Hepatocyte (in vitro differentiated cells): ENCODE measurements at regions not wholly inside any gene's neighbourhood (a gene's known extent, or its start where the extent isn't known, plus 50 kb on each side); places are given as distances from the start of the nearest gene placed in this dataset.
"Not testable (repeated sequence)": the region's sequence is repeated elsewhere in the genome, so short reads cannot be mapped to it uniquely, and the experiment has no call there.

Source experiments
- DNase-seq: peaks from one replicate; pipeline ENCODE4 v3.0.0-alpha.2; 2016; ENCODE audit warnings: low spot score
- H2AFZ ChIP-seq: fragments of 200-600 bp; sonication (generic); 2 replicates; pipeline ENCODE4 v1.6.0; 2016; ENCODE audit warnings: antibody characterized with exemption, mild to moderate bottlenecking
- H3K27ac ChIP-seq: fragments of 200-600 bp; sonication (generic); 2 replicates; pipeline ENCODE4 v1.5.1; 2016; ENCODE audit warnings: mild to moderate bottlenecking
- H3K27me3 ChIP-seq: fragments of 200-600 bp; sonication (generic); 2 replicates; pipeline ENCODE4 v1.6.1; 2016
- H3K36me3 ChIP-seq: fragments of 200-600 bp; sonication (generic); replicated peaks from 2 replicates; pipeline ENCODE4 v1.5.1; 2016; ENCODE audit warnings: low read depth; ENCODE audit not compliant: insufficient read depth
- H3K4me1 ChIP-seq: fragments of 200-600 bp; sonication (generic); 2 replicates; pipeline ENCODE4 v1.5.1; 2016; ENCODE audit warnings: mild to moderate bottlenecking, moderate library complexity; ENCODE audit not compliant: insufficient read depth
- H3K4me2 ChIP-seq: fragments of 200-600 bp; sonication (generic); 2 replicates; pipeline ENCODE4 v1.6.0; 2016
- H3K4me3 ChIP-seq: fragments of 200-600 bp; sonication (generic); 2 replicates; pipeline ENCODE4 v1.5.1; 2016; ENCODE audit warnings: mild to moderate bottlenecking
- H3K79me2 ChIP-seq: fragments of 200-600 bp; sonication (generic); 2 replicates; pipeline ENCODE4 v1.6.0; 2017; ENCODE audit warnings: mild to moderate bottlenecking
- H3K9me2 ChIP-seq: fragments of 200-600 bp; sonication (generic); replicated peaks from 2 replicates; pipeline ENCODE4 v1.6.0; 2017; ENCODE audit warnings: mild to moderate bottlenecking; ENCODE audit not compliant: insufficient read depth
- H3K9me3 ChIP-seq: fragments of 200-600 bp; sonication (generic); 2 replicates; pipeline ENCODE4 v1.5.1; 2016; ENCODE audit warnings: low read depth, mild to moderate bottlenecking
- H4K20me1 ChIP-seq: fragments of 200-600 bp; sonication (generic); 2 replicates; pipeline ENCODE4 v1.6.0; 2016; ENCODE audit warnings: mild to moderate bottlenecking; ENCODE audit not compliant: insufficient read depth, poor library complexity, severe bottlenecking
- EZH2 ChIP-seq: fragments of 200-600 bp; sonication (generic); IDR thresholded peaks from 2 replicates; pipeline ENCODE4 v1.6.1; 2016; ENCODE audit warnings: antibody characterized with exemption, mild to moderate bottlenecking, borderline replicate concordance
- EZH2phosphoT487 ChIP-seq: fragments of 200-600 bp; sonication (generic); IDR thresholded peaks from one replicate; pipeline ENCODE4 v1.6.1; 2018; ENCODE audit warnings: antibody characterized with exemption, mild to moderate bottlenecking, low read depth, moderate library complexity; ENCODE audit not compliant: unreplicated experiment, severe bottlenecking
- WGBS: methylation state at CpG from one replicate; pipeline ENCODE4 v1.1.6; 2016; ENCODE audit warnings: low lambda C conversion rate; ENCODE audit errors: missing lambda C conversion rate; 5-methylcytosine and 5-hydroxymethylcytosine counted together
- TF ChIP-seq, protein P1 (sequence below): fragments of 200-600 bp; sonication (generic); IDR thresholded peaks from 2 replicates; pipeline ENCODE4 v1.5.1; 2016; ENCODE audit warnings: antibody characterized with exemption, mild to moderate bottlenecking; ENCODE audit not compliant: poor library complexity

- no peak for DNase-seq
- Histone ChIP-seq H3K4me3 (no peak overlapping the region), H3K9me3 (no peaks in the 10 kb centered on the region), H2AFZ (no peak overlapping the region), H3K27ac (no peak overlapping the region), H3K79me2 (no peaks in the 10 kb centered on the region), H3K9me2 (no peaks in the 10 kb centered on the region), H3K36me3 (no peaks in the 10 kb centered on the region), H4K20me1 (no peaks in the 10 kb centered on the region), H3K4me2 (no peak overlapping the region), H3K27me3 (no peaks in the 10 kb centered on the region), H3K4me1 (no peaks in the 10 kb centered on the region)
- TF ChIP-seq, protein P1, sequence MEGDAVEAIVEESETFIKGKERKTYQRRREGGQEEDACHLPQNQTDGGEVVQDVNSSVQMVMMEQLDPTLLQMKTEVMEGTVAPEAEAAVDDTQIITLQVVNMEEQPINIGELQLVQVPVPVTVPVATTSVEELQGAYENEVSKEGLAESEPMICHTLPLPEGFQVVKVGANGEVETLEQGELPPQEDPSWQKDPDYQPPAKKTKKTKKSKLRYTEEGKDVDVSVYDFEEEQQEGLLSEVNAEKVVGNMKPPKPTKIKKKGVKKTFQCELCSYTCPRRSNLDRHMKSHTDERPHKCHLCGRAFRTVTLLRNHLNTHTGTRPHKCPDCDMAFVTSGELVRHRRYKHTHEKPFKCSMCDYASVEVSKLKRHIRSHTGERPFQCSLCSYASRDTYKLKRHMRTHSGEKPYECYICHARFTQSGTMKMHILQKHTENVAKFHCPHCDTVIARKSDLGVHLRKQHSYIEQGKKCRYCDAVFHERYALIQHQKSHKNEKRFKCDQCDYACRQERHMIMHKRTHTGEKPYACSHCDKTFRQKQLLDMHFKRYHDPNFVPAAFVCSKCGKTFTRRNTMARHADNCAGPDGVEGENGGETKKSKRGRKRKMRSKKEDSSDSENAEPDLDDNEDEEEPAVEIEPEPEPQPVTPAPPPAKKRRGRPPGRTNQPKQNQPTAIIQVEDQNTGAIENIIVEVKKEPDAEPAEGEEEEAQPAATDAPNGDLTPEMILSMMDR, result no peak
- TF ChIP-seq EZH2 (no peak), EZH2phosphoT487 (no peak)
Measured at GRCh38 chr6:78771586-78771985, 95.8 kb upstream of the IRAK1BP1 start.

DNA sequence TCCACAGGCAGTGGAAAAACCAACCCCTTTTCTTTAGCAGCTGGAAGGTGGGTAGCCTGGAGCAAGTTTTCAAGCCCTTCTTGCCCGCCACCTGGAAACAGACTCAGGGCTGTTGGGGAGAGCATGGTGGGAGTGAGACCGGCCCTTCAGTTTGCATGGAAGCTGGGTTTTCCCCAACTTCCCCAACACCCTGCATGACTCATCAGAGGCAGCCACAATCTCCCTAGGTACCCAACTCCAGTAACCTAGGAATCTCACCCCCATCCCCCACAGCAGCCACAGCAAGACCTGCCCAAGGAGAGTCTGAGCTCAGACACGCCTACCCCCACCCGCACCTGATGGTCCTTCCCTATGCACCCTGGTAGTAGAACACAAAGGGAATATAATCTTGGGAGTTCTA is 86.3 kb upstream of the IRAK1BP1 start:
- Histone ChIP-seq H3K4me3 (no peak overlapping the region), H3K4me2 (no peak overlapping the region), H2AFZ (no peak overlapping the region), H3K79me2 (no peaks in the 10 kb centered on the region), H3K9me2 (no peaks in the 10 kb centered on the region), H3K4me1 (no peaks in the 10 kb centered on the region), H3K36me3 (no peaks in the 10 kb centered on the region), H3K27me3 (no peaks in the 10 kb centered on the region), H3K9me3 (no peaks in the 10 kb centered on the region), H4K20me1 (no peaks in the 10 kb centered on the region), H3K27ac (no peak overlapping the region)
- DNase-seq, result no peak
- TF ChIP-seq EZH2phosphoT487 (no peak), EZH2 (no peak)
- TF ChIP-seq, protein P1, result no peak
- WGBS, result 95% methylated on average over 4 of the region's 4 CpGs

- not testable (repeated sequence) for H3K79me2 ChIP-seq, H3K4me1 ChIP-seq, H3K27me3 ChIP-seq, DNase-seq, H3K9me3 ChIP-seq, H2AFZ ChIP-seq, H3K27ac ChIP-seq, H3K4me3 ChIP-seq, H4K20me1 ChIP-seq, H3K4me2 ChIP-seq, H3K36me3 ChIP-seq, H3K9me2 ChIP-seq
- 82% methylated on average over 6 of the region's 6 CpGs for WGBS
Measured at GRCh38 chr6:78783366-78783765, 84.0 kb upstream of the IRAK1BP1 start.

DNA sequence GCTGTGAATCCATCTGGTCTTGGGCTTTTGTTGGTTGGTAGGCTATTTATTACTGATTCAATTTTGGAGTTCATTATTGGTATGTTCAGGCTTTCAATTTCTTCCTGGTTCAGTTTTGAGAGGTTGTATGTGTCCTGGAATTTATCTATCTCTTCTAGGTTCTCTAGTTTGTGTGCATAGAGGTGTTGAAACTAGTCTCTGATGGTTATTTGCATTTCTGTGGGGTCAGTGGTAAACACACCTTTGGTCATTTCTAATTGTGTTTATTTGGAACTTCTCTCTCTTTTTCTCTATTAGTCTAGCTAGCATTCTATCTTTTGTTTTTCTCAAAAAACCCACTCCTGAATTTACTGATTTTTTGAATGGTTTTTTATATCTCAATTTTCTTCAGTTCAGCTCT is 70.1 kb upstream of the IRAK1BP1 start:
- H3K36me3 ChIP-seq, result no peaks in the 10 kb centered on the region
- H3K4me1 ChIP-seq, result no peaks in the 10 kb centered on the region
- H3K4me3 ChIP-seq, result no peak overlapping the region
- no peaks in the 10 kb centered on the region for H3K27me3 ChIP-seq
- DNase-seq, result no peak
- no peaks in the 10 kb centered on the region for H3K79me2 ChIP-seq
- no peaks in the 10 kb centered on the region for H4K20me1 ChIP-seq
- H3K4me2 ChIP-seq, result no peak overlapping the region
- H3K9me3 ChIP-seq, result no peaks in the 10 kb centered on the region
- no peak overlapping the region for H3K27ac ChIP-seq
- H2AFZ ChIP-seq, result no peak overlapping the region
- TF ChIP-seq, protein P1, result no peak
- TF ChIP-seq EZH2, result no peak
- TF ChIP-seq EZH2phosphoT487, result no peak
- H3K9me2 ChIP-seq, result no peaks in the 10 kb centered on the region
